Panc1 (cell line): ENCODE measurements at regions not wholly inside any gene's neighbourhood (a gene's known extent, or its start where the extent isn't known, plus 50 kb on each side); places are given as distances from the start of the nearest gene placed in this dataset.

ENCODE experiments used
- ATAC-seq: fragments of 200-7000 bp; cut with Tn5 transposase; 2 replicates; pipeline ENCODE4 v1.9.1; 2020; ENCODE audit warnings: mild to moderate bottlenecking, moderate library complexity
- BruUV-seq: library from RNA; stranded (reverse); fragments of 400-500 nt; replicated peaks from 2 replicates; lab custom pipeline; 2021; lab: Mats Ljungman, UMichigan
- CTCF ChIA-PET: fragments of 300-600 bp; sonication (Branson Sonifier 250); formaldehyde crosslinking; loops from one replicate; lab custom pipeline; 2022; ENCODE audit warnings: antibody characterized with exemption; lab: Charles Lee
- POLR2A ChIA-PET: fragments of 300-600 bp; sonication (Branson Sonifier 250); formaldehyde crosslinking; loops from one replicate; lab custom pipeline; 2022; ENCODE audit warnings: antibody characterized with exemption; lab: Charles Lee
- DNase-seq: peaks from one replicate; pipeline ENCODE4 v3.0.0-alpha.2; 2010; ENCODE audit warnings: low read depth, low spot score
- H3K27ac ChIP-seq: 2 replicates; pipeline ENCODE4 v1.5.1; 2011; ENCODE audit warnings: mild to moderate bottlenecking, low read length, inconsistent platforms
- H3K27me3 ChIP-seq: fragments of 200-500 bp; sonication (Bioruptor generic); 2 replicates; pipeline ENCODE4 v1.6.0; 2014; ENCODE audit warnings: low read length, inconsistent platforms; ENCODE audit not compliant: control insufficient read depth, insufficient read depth
- H3K36me3 ChIP-seq: fragments of 200-500 bp; sonication (Bioruptor generic); 2 replicates; pipeline ENCODE4 v1.5.1; 2014; ENCODE audit warnings: inconsistent platforms, mild to moderate bottlenecking, low read length, moderate library complexity; ENCODE audit not compliant: control insufficient read depth, insufficient read depth
- H3K4me1 ChIP-seq: 2 replicates; pipeline ENCODE4 v1.5.1; 2011; ENCODE audit warnings: inconsistent platforms, mild to moderate bottlenecking, low read length, moderate library complexity; ENCODE audit not compliant: control insufficient read depth, insufficient read depth
- H3K4me3 ChIP-seq, 2 experiments: 2 replicates each; pipeline ENCODE4 v1.5.1; 2011 to 2012; ENCODE audit warnings: low read depth in 2 of 2, low read length in 2 of 2, mild to moderate bottlenecking in 2 of 2, inconsistent platforms in 1 of 2, moderate library complexity in 1 of 2
- H3K9me3 ChIP-seq: fragments of 200-500 bp; sonication (Bioruptor generic); 2 replicates; pipeline ENCODE4 v1.5.1; 2014; ENCODE audit warnings: low read depth, mild to moderate bottlenecking, inconsistent platforms, low read length, moderate library complexity; ENCODE audit not compliant: control insufficient read depth, insufficient read depth
- POLR2AphosphoS5 ChIP-seq: IDR thresholded peaks from 2 replicates; pipeline ENCODE4 v1.6.1; 2012; ENCODE audit warnings: mild to moderate bottlenecking, low read depth, low read length, moderate library complexity
- SIN3A ChIP-seq: IDR thresholded peaks from 2 replicates; pipeline ENCODE4 v1.6.1; 2012; ENCODE audit warnings: low read depth, mild to moderate bottlenecking, low read length, moderate library complexity, borderline replicate concordance; ENCODE audit not compliant: insufficient read depth
- TCF7L2 ChIP-seq: IDR thresholded peaks from 2 replicates; pipeline ENCODE4 v1.6.1; 2011; ENCODE audit warnings: mild to moderate bottlenecking, low read depth, low read length, inconsistent platforms
- in situ Hi-C: cut with HindIII; loops from 2 replicates; pipeline ENCODE4 v1.10.0; 2016; ENCODE audit warnings: low sequenced_read_pairs, low pct_unique_long_range_greater_than_20kb
- intact Hi-C: fragments of 100-400 bp; cut with micrococcal nuclease; formaldehyde crosslinking; loops from one replicate; pipeline ENCODE4 v1.10.0; 2022; ENCODE audit not compliant: unreplicated experiment
- TF ChIP-seq, protein P1 (sequence below): fragments of 450-650 bp; IDR thresholded peaks from 2 replicates; pipeline ENCODE4 v1.5.1; 2017; ENCODE audit warnings: mild to moderate bottlenecking
- TF ChIP-seq, protein P2 (sequence below), 2 experiments: IDR thresholded peaks; 2 replicates each; pipeline ENCODE4 v1.6.1; 2011 to 2012; ENCODE audit warnings: low read depth in 2 of 2, control low read depth in 1 of 2, low read length in 1 of 2, mild to moderate bottlenecking in 1 of 2, moderate library complexity in 1 of 2; ENCODE audit not compliant: insufficient read depth in 1 of 2

DNA sequence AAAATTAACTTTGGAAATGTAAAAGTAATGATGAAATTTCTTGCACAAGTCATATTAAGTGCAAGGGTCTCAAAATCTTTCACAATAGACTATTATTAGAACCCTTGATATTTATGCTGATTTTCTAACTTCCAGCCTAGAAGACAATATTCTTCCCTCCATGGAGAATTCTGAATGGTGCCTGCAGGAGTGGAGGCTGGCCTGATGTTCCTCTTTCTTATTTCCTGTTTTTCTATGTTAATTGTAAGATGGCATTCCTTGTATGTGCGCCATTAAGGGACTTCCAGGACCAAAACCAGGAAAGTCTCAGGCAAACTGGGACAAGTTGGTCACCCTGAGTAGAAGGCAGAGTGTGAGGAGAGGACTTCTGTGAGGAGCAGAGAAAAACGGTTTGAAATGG, 294.9 kb downstream of the DLEU7 start:
- intact Hi-C loops = no loop called here
- in situ Hi-C loops = no loop called here
- BruUV-seq = no TSS peak
- H3K4me3 ChIP-seq = no peak overlapping the region
- H3K36me3 ChIP-seq = no peaks in the 10 kb centered on the region
- no peak overlapping the region for H3K27ac ChIP-seq
- H3K4me1 ChIP-seq = no peaks in the 10 kb centered on the region
- POLR2A ChIA-PET = no interaction called here
- H3K9me3 ChIP-seq = no peaks in the 10 kb centered on the region
- no peaks in the 10 kb centered on the region for H3K27me3 ChIP-seq
- DNase-seq (no peak), ATAC-seq (no peak)
- TF ChIP-seq, protein P1, sequence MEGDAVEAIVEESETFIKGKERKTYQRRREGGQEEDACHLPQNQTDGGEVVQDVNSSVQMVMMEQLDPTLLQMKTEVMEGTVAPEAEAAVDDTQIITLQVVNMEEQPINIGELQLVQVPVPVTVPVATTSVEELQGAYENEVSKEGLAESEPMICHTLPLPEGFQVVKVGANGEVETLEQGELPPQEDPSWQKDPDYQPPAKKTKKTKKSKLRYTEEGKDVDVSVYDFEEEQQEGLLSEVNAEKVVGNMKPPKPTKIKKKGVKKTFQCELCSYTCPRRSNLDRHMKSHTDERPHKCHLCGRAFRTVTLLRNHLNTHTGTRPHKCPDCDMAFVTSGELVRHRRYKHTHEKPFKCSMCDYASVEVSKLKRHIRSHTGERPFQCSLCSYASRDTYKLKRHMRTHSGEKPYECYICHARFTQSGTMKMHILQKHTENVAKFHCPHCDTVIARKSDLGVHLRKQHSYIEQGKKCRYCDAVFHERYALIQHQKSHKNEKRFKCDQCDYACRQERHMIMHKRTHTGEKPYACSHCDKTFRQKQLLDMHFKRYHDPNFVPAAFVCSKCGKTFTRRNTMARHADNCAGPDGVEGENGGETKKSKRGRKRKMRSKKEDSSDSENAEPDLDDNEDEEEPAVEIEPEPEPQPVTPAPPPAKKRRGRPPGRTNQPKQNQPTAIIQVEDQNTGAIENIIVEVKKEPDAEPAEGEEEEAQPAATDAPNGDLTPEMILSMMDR = no peak
- no peak for TF ChIP-seq POLR2AphosphoS5
- no peak for TF ChIP-seq SIN3A
- no peak for TF ChIP-seq TCF7L2
- TF ChIP-seq, protein P2, sequence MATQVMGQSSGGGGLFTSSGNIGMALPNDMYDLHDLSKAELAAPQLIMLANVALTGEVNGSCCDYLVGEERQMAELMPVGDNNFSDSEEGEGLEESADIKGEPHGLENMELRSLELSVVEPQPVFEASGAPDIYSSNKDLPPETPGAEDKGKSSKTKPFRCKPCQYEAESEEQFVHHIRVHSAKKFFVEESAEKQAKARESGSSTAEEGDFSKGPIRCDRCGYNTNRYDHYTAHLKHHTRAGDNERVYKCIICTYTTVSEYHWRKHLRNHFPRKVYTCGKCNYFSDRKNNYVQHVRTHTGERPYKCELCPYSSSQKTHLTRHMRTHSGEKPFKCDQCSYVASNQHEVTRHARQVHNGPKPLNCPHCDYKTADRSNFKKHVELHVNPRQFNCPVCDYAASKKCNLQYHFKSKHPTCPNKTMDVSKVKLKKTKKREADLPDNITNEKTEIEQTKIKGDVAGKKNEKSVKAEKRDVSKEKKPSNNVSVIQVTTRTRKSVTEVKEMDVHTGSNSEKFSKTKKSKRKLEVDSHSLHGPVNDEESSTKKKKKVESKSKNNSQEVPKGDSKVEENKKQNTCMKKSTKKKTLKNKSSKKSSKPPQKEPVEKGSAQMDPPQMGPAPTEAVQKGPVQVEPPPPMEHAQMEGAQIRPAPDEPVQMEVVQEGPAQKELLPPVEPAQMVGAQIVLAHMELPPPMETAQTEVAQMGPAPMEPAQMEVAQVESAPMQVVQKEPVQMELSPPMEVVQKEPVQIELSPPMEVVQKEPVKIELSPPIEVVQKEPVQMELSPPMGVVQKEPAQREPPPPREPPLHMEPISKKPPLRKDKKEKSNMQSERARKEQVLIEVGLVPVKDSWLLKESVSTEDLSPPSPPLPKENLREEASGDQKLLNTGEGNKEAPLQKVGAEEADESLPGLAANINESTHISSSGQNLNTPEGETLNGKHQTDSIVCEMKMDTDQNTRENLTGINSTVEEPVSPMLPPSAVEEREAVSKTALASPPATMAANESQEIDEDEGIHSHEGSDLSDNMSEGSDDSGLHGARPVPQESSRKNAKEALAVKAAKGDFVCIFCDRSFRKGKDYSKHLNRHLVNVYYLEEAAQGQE (IDR thresholded peaks at IDR 0.05; ENCODE audit: insufficient read depth in 1 of 2, low read depth in 2 of 2, low read length in 1 of 2) = no peak
- CTCF ChIA-PET = no interaction called here

DNA sequence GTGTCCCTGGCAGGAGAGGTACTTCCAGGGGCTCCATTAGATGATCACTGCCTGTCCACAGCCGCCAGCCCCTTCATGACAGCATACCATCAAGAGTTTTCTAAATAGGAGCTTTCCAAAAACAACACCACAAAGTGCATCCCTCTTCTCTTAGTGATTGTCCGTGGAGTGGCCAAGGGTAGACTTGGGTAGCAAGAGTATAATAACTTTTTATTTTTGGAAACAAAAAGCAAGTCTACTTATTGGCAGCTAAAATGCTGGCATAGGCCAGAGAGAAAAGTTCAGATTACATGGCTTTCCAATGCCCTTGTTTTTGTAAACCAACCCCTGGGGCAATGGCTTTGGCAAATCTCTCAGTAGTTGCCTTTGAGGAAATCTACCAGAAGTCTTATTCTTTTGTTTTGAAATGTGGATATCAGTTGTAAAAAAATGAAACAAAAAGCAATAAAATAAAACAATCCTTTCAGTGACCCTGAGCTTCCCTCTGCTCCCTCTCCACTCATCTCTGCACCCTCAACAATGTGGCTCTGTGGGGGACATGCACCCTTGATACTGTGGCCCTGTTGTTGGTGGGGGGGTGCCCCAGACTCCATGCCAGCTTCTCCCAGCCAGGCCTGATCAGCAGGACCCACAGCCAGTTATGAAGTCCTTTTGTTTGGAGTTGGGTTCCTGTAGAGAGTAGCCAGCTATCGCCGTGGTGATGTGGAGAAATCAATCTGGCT, 294.1 kb downstream of the DLEU7 start:
- intact Hi-C loops = no loop called here
- Histone ChIP-seq H3K27me3 (no peaks in the 10 kb centered on the region), H3K36me3 (no peaks in the 10 kb centered on the region), H3K4me3 (no peak overlapping the region), H3K27ac (no peak overlapping the region), H3K4me1 (no peaks in the 10 kb centered on the region), H3K9me3 (no peaks in the 10 kb centered on the region)
- no TSS peak for BruUV-seq
- ChIA-PET POLR2A (no interaction called here), CTCF (no interaction called here)
- TF ChIP-seq, protein P2 (IDR thresholded peaks at IDR 0.05; ENCODE audit: insufficient read depth in 1 of 2, low read depth in 2 of 2, low read length in 1 of 2) = no peak
- no peak for TF ChIP-seq TCF7L2
- TF ChIP-seq, protein P1 = no peak
- TF ChIP-seq SIN3A = no peak
- no peak for TF ChIP-seq POLR2AphosphoS5
- ATAC-seq = no peak
- in situ Hi-C loops = no loop called here
- DNase-seq = no peak
